Type B pancreatic cell (in vitro differentiated cells): ENCODE measurements at regions not wholly inside any gene's neighbourhood (a gene's known extent, or its start where the extent isn't known, plus 50 kb on each side); places are given as distances from the start of the nearest gene placed in this dataset.

ENCODE experiments used
- DNase-seq: peaks from one replicate; pipeline ENCODE4 v3.0.0; 2021; ENCODE audit warnings: mixed read lengths; ENCODE audit not compliant: unreplicated experiment; ENCODE audit errors: extremely low spot score
- H3K27ac Mint-ChIP-seq: 2 replicates; pipeline ENCODE4 v1.8.0; 2021; ENCODE audit warnings: mild to moderate bottlenecking, mixed read lengths
- H3K27me3 Mint-ChIP-seq: 2 replicates; pipeline ENCODE4 v1.8.0; 2021; ENCODE audit warnings: mixed read lengths
- H3K36me3 Mint-ChIP-seq: 2 replicates; pipeline ENCODE4 v1.8.0; 2021; ENCODE audit warnings: mixed read lengths
- H3K4me1 Mint-ChIP-seq: one replicate; pipeline ENCODE4 v1.8.0; 2021; ENCODE audit warnings: mixed read lengths; ENCODE audit not compliant: unreplicated experiment
- H3K4me3 Mint-ChIP-seq: 2 replicates; pipeline ENCODE4 v1.8.0; 2021; ENCODE audit warnings: mild to moderate bottlenecking, mixed read lengths
- H3K9me3 Mint-ChIP-seq: 2 replicates; pipeline ENCODE4 v1.8.0; 2021; ENCODE audit warnings: mixed read lengths
- TF ChIP-seq, protein P1 (sequence below): fragments of 200-600 bp; sonication (generic); conservative IDR thresholded peaks from 2 replicates; pipeline ENCODE4 v1.5.0; 2021; ENCODE audit warnings: antibody characterized with exemption, mild to moderate bottlenecking

- no peaks in the 10 kb centered on the region for H3K36me3 Mint-ChIP-seq
- no peak overlapping the region for H3K27ac Mint-ChIP-seq
- peaks cover 7% of the 10 kb centered on the region for H3K9me3 Mint-ChIP-seq
- DNase-seq = no peak
- H3K4me1 Mint-ChIP-seq = peaks cover 16% of the 10 kb centered on the region
- no peak overlapping the region for H3K4me3 Mint-ChIP-seq
- H3K27me3 Mint-ChIP-seq = no peaks in the 10 kb centered on the region
- TF ChIP-seq, protein P1, sequence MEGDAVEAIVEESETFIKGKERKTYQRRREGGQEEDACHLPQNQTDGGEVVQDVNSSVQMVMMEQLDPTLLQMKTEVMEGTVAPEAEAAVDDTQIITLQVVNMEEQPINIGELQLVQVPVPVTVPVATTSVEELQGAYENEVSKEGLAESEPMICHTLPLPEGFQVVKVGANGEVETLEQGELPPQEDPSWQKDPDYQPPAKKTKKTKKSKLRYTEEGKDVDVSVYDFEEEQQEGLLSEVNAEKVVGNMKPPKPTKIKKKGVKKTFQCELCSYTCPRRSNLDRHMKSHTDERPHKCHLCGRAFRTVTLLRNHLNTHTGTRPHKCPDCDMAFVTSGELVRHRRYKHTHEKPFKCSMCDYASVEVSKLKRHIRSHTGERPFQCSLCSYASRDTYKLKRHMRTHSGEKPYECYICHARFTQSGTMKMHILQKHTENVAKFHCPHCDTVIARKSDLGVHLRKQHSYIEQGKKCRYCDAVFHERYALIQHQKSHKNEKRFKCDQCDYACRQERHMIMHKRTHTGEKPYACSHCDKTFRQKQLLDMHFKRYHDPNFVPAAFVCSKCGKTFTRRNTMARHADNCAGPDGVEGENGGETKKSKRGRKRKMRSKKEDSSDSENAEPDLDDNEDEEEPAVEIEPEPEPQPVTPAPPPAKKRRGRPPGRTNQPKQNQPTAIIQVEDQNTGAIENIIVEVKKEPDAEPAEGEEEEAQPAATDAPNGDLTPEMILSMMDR = no peak
Measured at GRCh38 chr4:89539374-89539773, 231.8 kb upstream of the GPRIN3 start.

- Mint-ChIP-seq H3K9me3 (peaks cover 7% of the 10 kb centered on the region), H3K4me1 (peaks cover 16% of the 10 kb centered on the region), H3K27me3 (no peaks in the 10 kb centered on the region), H3K27ac (no peak overlapping the region), H3K4me3 (no peak overlapping the region), H3K36me3 (no peaks in the 10 kb centered on the region)
- TF ChIP-seq, protein P1 = no peak
- no peak for DNase-seq
Measured at GRCh38 chr4:89538886-89539285, 231.3 kb upstream of the GPRIN3 start.

- Mint-ChIP-seq H3K4me1 (peaks cover 16% of the 10 kb centered on the region), H3K27me3 (no peaks in the 10 kb centered on the region), H3K27ac (no peak overlapping the region), H3K36me3 (no peaks in the 10 kb centered on the region), H3K9me3 (peaks cover 3% of the 10 kb centered on the region), H3K4me3 (no peak overlapping the region)
- no peak for DNase-seq
- TF ChIP-seq, protein P1 = no peak
Measured at GRCh38 chr4:89538171-89538570, 230.6 kb upstream of the GPRIN3 start.

DNA sequence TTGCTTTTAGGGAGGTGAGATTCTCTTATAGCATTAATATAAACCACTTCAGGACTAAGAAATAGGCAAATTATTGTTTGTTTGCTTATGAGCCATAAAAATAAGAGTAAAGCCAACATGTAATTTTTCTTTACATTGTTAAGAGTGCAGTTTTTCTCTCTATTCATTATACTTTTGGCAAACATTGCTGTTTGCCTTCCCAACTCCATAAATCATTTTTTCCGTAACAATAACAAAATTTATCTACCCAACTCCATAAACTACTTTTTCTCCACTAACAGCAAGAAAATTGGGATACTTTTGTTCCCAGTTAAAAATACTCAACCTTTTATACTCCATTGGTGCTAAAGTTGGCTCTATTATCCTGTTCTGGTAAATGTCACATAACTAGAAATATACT is 229.7 kb upstream of the GPRIN3 start:
- TF ChIP-seq, protein P1 = no peak
- DNase-seq = no peak
- Mint-ChIP-seq H3K4me3 (no peak overlapping the region), H3K36me3 (no peaks in the 10 kb centered on the region), H3K9me3 (no peaks in the 10 kb centered on the region), H3K4me1 (peaks cover 16% of the 10 kb centered on the region), H3K27ac (no peak overlapping the region), H3K27me3 (no peaks in the 10 kb centered on the region)

DNA sequence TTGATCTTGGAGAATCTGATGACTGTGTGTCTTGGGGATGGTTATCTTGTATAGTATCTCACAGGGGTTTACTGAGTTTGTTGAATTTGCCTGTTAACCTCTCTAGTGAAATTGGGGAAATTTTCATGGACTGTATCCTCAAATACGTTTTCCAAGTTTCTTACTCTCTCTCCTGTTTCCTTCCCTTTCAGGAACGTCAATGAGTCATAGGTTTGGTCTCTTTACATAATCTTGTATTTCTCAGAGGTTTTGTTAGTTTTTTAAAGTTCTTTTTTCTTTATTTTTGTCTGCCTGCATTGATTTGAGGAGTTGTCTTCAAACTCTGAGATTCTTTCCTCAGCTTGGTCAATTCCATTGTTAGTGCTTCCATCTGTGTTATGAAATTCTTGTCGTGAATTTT is 227.7 kb upstream of the GPRIN3 start:
- H3K9me3 Mint-ChIP-seq = no peaks in the 10 kb centered on the region

More for the DNA sequence above, 227.7 kb upstream of the GPRIN3 start:
- TF ChIP-seq, protein P1 = no peak
- Mint-ChIP-seq H3K36me3 (no peaks in the 10 kb centered on the region), H3K27ac (no peak overlapping the region), H3K4me3 (no peak overlapping the region), H3K27me3 (peaks cover 3% of the 10 kb centered on the region), H3K4me1 (peaks cover 14% of the 10 kb centered on the region)
- no peak for DNase-seq
